ENCODE measurements at regions not wholly inside any gene's neighbourhood (a gene's known extent, or its start where the extent isn't known, plus 50 kb on each side); places are given as distances from the start of the nearest gene placed in this dataset.

- Histone ChIP-seq H3K56ac (ENCODE audit: extremely low read depth, insufficient read depth, low read length) (no peak overlapping the region), H3K14ac (replicated peaks; ENCODE audit: low read depth, low read length) (no peak overlapping the region)
- WGBS, 2 experiments (ENCODE audit: extremely low coverage in 2 of 2, insufficient read length in 1 of 2), result no CpG with 5 or more reads among the region's 2 CpGs
Measured at GRCh38 chrX:15942307-15942706, 87.7 kb upstream of the AP1S2 start.

More at GRCh38 chrX:15942307-15942706, 87.7 kb upstream of the AP1S2 start:
- intact Hi-C loops (cut with micrococcal nuclease), result no loop called here
- Histone ChIP-seq H3K4me3 (ENCODE audit: insufficient read depth, low read depth, low read length) (no peak overlapping the region), H3K79me1 (ENCODE audit: low read depth in 1 of 2, low read length in 2 of 2) (no peaks in the 10 kb centered on the region), H3K27ac (ENCODE audit: insufficient read depth, low read length) (no peak overlapping the region), H3K4me1 (ENCODE audit: control insufficient read depth, insufficient read depth, low read length) (no peaks in the 10 kb centered on the region), H4K8ac (ENCODE audit: low read depth in 2 of 2, low read length in 2 of 2) (no peak overlapping the region), H2BK20ac (ENCODE audit: low read depth, low read length) (no peak overlapping the region), H3K4ac (ENCODE audit: low read depth, low read length) (no peak overlapping the region), H4K5ac (ENCODE audit: low read depth, low read length) (no peak overlapping the region), H4K91ac (ENCODE audit: insufficient read depth, low read depth, low read length) (no peak overlapping the region), H3K9me1 (ENCODE audit: insufficient read depth, low read length) (no peaks in the 10 kb centered on the region), H3K36me3 (ENCODE audit: control insufficient read depth, insufficient read depth, low read length) (no peaks in the 10 kb centered on the region), H2AFZ (replicated peaks; ENCODE audit: low read length, poor library complexity) (no peak overlapping the region), H2AK9ac (replicated peaks; ENCODE audit: low read depth, low read length, poor library complexity) (no peak overlapping the region), H3K27me3 (ENCODE audit: control insufficient read depth, insufficient read depth, low read length) (no peaks in the 10 kb centered on the region), H3K23ac (ENCODE audit: low read depth, low read length) (no peak overlapping the region), H3K18ac (ENCODE audit: low read depth, low read length) (no peak overlapping the region), H3K9ac (ENCODE audit: low read depth, low read length) (no peak overlapping the region), H2AK5ac (ENCODE audit: low read depth, low read length) (no peak overlapping the region), H4K20me1 (ENCODE audit: insufficient read depth, low read length) (no peaks in the 10 kb centered on the region), H3K9me3 (ENCODE audit: control insufficient read depth, insufficient read depth, low read length) (no peaks in the 10 kb centered on the region), H2BK120ac (ENCODE audit: low read depth, low read length) (no peak overlapping the region), H2BK5ac (ENCODE audit: low read depth, low read length, poor library complexity, severe bottlenecking) (no peak overlapping the region), H3K4me2 (ENCODE audit: low read depth, low read length) (no peak overlapping the region), H2BK15ac (ENCODE audit: low read depth, low read length) (no peak overlapping the region)
- ATAC-seq (ENCODE audit: low read depth), result no peak
- CTCF ChIA-PET, result interaction anchor here (0.6 kb wide), 2 partner anchors 9 kb away, joined by 3 to 4 read pairs; no protein-coding TSS in a partner anchor
- peak; percentile 74 for TF ChIP-seq MAFK (IDR thresholded peaks at IDR 0.05; ENCODE audit: low read depth, low read length)
- TF ChIP-seq RFX5 (IDR thresholded peaks at IDR 0.05; ENCODE audit: low read depth, low read length), result no peak
- in situ Hi-C loops (cut with MboI; ENCODE audit: low sequenced_read_pairs), result no loop called here
- no TSS peak for BruUV-seq (replicated peaks)
- no peak for DNase-seq
- POLR2A ChIA-PET (ENCODE audit: unreplicated experiment), result no interaction called here
- dilution Hi-C loops (cut with HindIII; ENCODE audit: low sequenced_read_pairs, unreplicated experiment), result no loop called here
